ENCODE measurements at regions not wholly inside any gene's neighbourhood (a gene's known extent, or its start where the extent isn't known, plus 50 kb on each side); places are given as distances from the start of the nearest gene placed in this dataset.

DNA sequence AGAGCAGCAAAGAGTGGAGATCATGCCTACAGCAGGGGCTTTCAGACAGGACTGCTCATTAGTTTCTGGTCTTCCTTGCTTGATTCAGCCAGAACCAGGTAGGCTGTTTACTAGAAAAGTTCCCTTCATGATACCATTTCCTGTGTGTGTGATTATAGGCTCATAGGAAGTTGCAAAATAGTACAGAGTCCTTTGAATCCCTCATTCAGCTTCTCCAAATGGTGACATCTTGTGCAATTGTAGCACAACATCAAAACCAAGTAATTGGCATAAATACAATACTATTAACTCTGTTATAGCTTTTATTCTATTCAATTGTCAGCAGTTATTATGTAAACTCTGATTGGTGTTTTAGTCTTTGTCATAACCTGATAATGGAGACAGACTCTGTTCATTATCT lies 347.3 kb upstream of the CDH4 start:
- Histone ChIP-seq H3K9me3 (ENCODE audit: control insufficient read depth, insufficient read depth, low read depth, low read length) (no peaks in the 10 kb centered on the region), H3K27ac (ENCODE audit: extremely low read depth, low read depth, low read length) (no peak overlapping the region), H3K4me3 (ENCODE audit: low read depth, low read length) (no peak overlapping the region), H3K36me3 (ENCODE audit: control insufficient read depth in 2 of 2, insufficient read depth in 1 of 2, low read length in 2 of 2) (no peaks in the 10 kb centered on the region), H3K4me1 (ENCODE audit: control insufficient read depth, insufficient read depth, low read length) (no peaks in the 10 kb centered on the region)
- POLR2A ChIA-PET: no interaction called here
- CTCF ChIA-PET: no interaction called here
- TF ChIP-seq SALL2 (tag by site-specific recombination; IDR thresholded peaks at IDR 0.05; ENCODE audit: borderline replicate concordance) (no peak), ZNF157 (tag by site-specific recombination; IDR thresholded peaks at IDR 0.05) (no peak), KLF9 (tag by site-specific recombination; IDR thresholded peaks at IDR 0.05; ENCODE audit: low read depth) (no peak), ZNF621 (tag by site-specific recombination; IDR thresholded peaks at IDR 0.05) (no peak), EGR2 (tag by site-specific recombination; IDR thresholded peaks at IDR 0.05; ENCODE audit: low read depth) (no peak), ZNF2 (tag by site-specific recombination; IDR thresholded peaks at IDR 0.05) (no peak), ZNF239 (tag by site-specific recombination; IDR thresholded peaks at IDR 0.05) (no peak), ZSCAN30 (tag by site-specific recombination; IDR thresholded peaks at IDR 0.05) (no peak), ZBTB48 (tag by site-specific recombination; IDR thresholded peaks at IDR 0.05) (no peak), ZNF114 (tag by site-specific recombination; IDR thresholded peaks at IDR 0.05) (no peak), IKZF3 (tag by site-specific recombination; IDR thresholded peaks at IDR 0.05) (no peak), GLI2 (tag by site-specific recombination; IDR thresholded peaks at IDR 0.05; ENCODE audit: borderline replicate concordance, low read depth) (no peak), ZNF837 (tag by site-specific recombination; IDR thresholded peaks at IDR 0.05) (no peak), ZNF292 (tag by site-specific recombination; IDR thresholded peaks at IDR 0.05; ENCODE audit: borderline replicate concordance, low read depth) (no peak)
- TF ChIP-seq, protein P1, sequence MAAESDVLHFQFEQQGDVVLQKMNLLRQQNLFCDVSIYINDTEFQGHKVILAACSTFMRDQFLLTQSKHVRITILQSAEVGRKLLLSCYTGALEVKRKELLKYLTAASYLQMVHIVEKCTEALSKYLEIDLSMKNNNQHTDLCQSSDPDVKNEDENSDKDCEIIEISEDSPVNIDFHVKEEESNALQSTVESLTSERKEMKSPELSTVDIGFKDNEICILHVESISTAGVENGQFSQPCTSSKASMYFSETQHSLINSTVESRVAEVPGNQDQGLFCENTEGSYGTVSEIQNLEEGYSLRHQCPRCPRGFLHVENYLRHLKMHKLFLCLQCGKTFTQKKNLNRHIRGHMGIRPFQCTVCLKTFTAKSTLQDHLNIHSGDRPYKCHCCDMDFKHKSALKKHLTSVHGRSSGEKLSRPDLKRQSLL (tag by site-specific recombination; IDR thresholded peaks at IDR 0.05): no peak

DNA sequence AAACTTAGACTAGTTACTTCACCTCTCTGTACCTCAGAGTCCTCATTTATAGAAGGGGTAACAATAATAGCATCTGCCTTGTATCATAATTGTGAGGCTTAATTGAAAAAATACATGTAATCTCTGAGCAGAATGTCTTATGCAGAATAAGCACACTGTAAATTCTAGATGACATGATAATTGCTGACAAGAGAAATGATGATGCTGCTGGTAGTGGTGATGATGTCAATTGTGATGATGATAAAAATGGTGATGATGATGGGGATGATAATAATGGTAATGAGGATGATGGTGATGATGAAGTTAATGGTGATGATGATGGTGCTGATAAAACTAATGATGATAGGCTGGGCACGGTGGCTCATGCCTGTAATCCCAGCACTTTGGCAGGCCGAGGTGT lies 346.1 kb upstream of the CDH4 start:
- POLR2A ChIA-PET: no interaction called here
- Histone ChIP-seq H3K4me1 (ENCODE audit: control insufficient read depth, insufficient read depth, low read length) (no peaks in the 10 kb centered on the region), H3K9me3 (ENCODE audit: control insufficient read depth, insufficient read depth, low read depth, low read length) (no peaks in the 10 kb centered on the region), H3K4me3 (ENCODE audit: low read depth, low read length) (no peak overlapping the region), H3K36me3 (ENCODE audit: control insufficient read depth in 2 of 2, insufficient read depth in 1 of 2, low read length in 2 of 2) (no peaks in the 10 kb centered on the region), H3K27ac (ENCODE audit: extremely low read depth, low read depth, low read length) (no peak overlapping the region)
- TF ChIP-seq GLIS1 (tag by site-specific recombination; IDR thresholded peaks at IDR 0.05) (no peak), ZNF768 (tag by site-specific recombination; IDR thresholded peaks at IDR 0.05) (no peak), HOXA7 (CRISPR knock-in tag; IDR thresholded peaks at IDR 0.05; ENCODE audit: borderline replicate concordance) (no peak), ZNF571 (tag by site-specific recombination; IDR thresholded peaks at IDR 0.05) (no peak), ZNF555 (tag by site-specific recombination; conservative IDR thresholded peaks at IDR 0.05) (no peak), ZNF658 (tag by site-specific recombination; IDR thresholded peaks at IDR 0.05) (no peak), MYNN (tag by site-specific recombination; IDR thresholded peaks at IDR 0.05; ENCODE audit: borderline replicate concordance) (no peak), ZNF785 (tag by site-specific recombination; IDR thresholded peaks at IDR 0.05) (no peak), WT1 (tag by site-specific recombination; IDR thresholded peaks at IDR 0.05) (no peak), ZBTB8A (tag by site-specific recombination; IDR thresholded peaks at IDR 0.05) (no peak), ZEB2 (tag by site-specific recombination; IDR thresholded peaks at IDR 0.05) (no peak), KLF10 (tag by site-specific recombination; IDR thresholded peaks at IDR 0.05) (no peak), TCF7L2 (IDR thresholded peaks at IDR 0.05; ENCODE audit: borderline replicate concordance, low read depth, low read length) (no peak), ZNF341 (tag by site-specific recombination; IDR thresholded peaks at IDR 0.05; ENCODE audit: low read depth) (no peak), ZNF175 (tag by site-specific recombination; IDR thresholded peaks at IDR 0.05) (no peak)
- TF ChIP-seq, protein P2, sequence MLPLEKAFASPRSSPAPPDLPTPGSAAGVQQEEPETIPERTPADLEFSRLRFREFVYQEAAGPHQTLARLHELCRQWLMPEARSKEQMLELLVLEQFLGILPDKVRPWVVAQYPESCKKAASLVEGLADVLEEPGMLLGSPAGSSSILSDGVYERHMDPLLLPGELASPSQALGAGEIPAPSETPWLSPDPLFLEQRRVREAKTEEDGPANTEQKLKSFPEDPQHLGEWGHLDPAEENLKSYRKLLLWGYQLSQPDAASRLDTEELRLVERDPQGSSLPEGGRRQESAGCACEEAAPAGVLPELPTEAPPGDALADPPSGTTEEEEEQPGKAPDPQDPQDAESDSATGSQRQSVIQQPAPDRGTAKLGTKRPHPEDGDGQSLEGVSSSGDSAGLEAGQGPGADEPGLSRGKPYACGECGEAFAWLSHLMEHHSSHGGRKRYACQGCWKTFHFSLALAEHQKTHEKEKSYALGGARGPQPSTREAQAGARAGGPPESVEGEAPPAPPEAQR (tag by site-specific recombination; IDR thresholded peaks at IDR 0.05): no peak
- TF ChIP-seq, protein P3, sequence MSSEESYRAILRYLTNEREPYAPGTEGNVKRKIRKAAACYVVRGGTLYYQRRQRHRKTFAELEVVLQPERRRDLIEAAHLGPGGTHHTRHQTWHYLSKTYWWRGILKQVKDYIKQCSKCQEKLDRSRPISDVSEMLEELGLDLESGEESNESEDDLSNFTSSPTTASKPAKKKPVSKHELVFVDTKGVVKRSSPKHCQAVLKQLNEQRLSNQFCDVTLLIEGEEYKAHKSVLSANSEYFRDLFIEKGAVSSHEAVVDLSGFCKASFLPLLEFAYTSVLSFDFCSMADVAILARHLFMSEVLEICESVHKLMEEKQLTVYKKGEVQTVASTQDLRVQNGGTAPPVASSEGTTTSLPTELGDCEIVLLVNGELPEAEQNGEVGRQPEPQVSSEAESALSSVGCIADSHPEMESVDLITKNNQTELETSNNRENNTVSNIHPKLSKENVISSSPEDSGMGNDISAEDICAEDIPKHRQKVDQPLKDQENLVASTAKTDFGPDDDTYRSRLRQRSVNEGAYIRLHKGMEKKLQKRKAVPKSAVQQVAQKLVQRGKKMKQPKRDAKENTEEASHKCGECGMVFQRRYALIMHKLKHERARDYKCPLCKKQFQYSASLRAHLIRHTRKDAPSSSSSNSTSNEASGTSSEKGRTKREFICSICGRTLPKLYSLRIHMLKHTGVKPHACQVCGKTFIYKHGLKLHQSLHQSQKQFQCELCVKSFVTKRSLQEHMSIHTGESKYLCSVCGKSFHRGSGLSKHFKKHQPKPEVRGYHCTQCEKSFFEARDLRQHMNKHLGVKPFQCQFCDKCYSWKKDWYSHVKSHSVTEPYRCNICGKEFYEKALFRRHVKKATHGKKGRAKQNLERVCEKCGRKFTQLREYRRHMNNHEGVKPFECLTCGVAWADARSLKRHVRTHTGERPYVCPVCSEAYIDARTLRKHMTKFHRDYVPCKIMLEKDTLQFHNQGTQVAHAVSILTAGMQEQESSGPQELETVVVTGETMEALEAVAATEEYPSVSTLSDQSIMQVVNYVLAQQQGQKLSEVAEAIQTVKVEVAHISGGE (tag by site-specific recombination; conservative IDR thresholded peaks at IDR 0.05; ENCODE audit: low read depth): no peak
- CTCF ChIA-PET: no interaction called here

Data from HEK293 (cell line).